Smooth muscle cell (in vitro differentiated cells): ENCODE measurements at regions not wholly inside any gene's neighbourhood (a gene's known extent, or its start where the extent isn't known, plus 50 kb on each side); places are given as distances from the start of the nearest gene placed in this dataset.

Experiments used
- DNase-seq: peaks from one replicate; lab custom pipeline; 2025; ENCODE audit not compliant: unreplicated experiment; lab: John Stamatoyannopoulos, UW
- H2AFZ ChIP-seq: fragments of 200-600 bp; sonication (generic); 2 replicates; pipeline ENCODE4 v1.6.0; 2016; ENCODE audit warnings: antibody characterized with exemption, low read depth, mild to moderate bottlenecking
- H3F3A ChIP-seq: fragments of 200-600 bp; sonication (generic); 2 replicates; pipeline ENCODE4 v1.6.0; 2017; ENCODE audit warnings: antibody characterized with exemption, low read depth
- H3K27ac ChIP-seq: fragments of 200-600 bp; sonication (generic); 2 replicates; pipeline ENCODE4 v1.5.1; 2016; ENCODE audit warnings: low read depth, mild to moderate bottlenecking
- H3K27me3 ChIP-seq: fragments of 200-600 bp; sonication (generic); 2 replicates; pipeline ENCODE4 v1.6.1; 2016; ENCODE audit warnings: low read depth, mild to moderate bottlenecking
- H3K36me3 ChIP-seq: fragments of 200-600 bp; sonication (generic); 2 replicates; pipeline ENCODE4 v1.5.1; 2016; ENCODE audit warnings: low read depth
- H3K4me1 ChIP-seq: fragments of 200-600 bp; sonication (generic); 2 replicates; pipeline ENCODE4 v1.5.1; 2016; ENCODE audit warnings: low read depth
- H3K4me2 ChIP-seq: fragments of 200-600 bp; sonication (generic); 2 replicates; pipeline ENCODE4 v1.6.0; 2016; ENCODE audit warnings: mild to moderate bottlenecking
- H3K4me3 ChIP-seq: fragments of 200-600 bp; sonication (generic); 2 replicates; pipeline ENCODE4 v1.5.1; 2016; ENCODE audit warnings: mild to moderate bottlenecking
- H3K79me2 ChIP-seq: fragments of 200-600 bp; sonication (generic); 2 replicates; pipeline ENCODE4 v1.6.0; 2016; ENCODE audit warnings: low read depth, mild to moderate bottlenecking
- H3K9ac ChIP-seq: fragments of 200-600 bp; sonication (generic); 2 replicates; pipeline ENCODE4 v1.6.0; 2016; ENCODE audit warnings: low read depth
- H3K9me3 ChIP-seq: fragments of 200-600 bp; sonication (generic); replicated peaks from 2 replicates; pipeline ENCODE4 v1.5.1; 2016; ENCODE audit warnings: low read depth
- H4K20me1 ChIP-seq: fragments of 200-600 bp; sonication (generic); 2 replicates; pipeline ENCODE4 v1.6.0; 2016; ENCODE audit warnings: low read depth
- CTCF ChIP-seq: fragments of 200-600 bp; sonication (generic); IDR thresholded peaks from 2 replicates; pipeline ENCODE4 v1.5.1; 2017; ENCODE audit warnings: borderline replicate concordance, mild to moderate bottlenecking, antibody characterized with exemption; ENCODE audit not compliant: insufficient read depth, poor library complexity, severe bottlenecking
- WGBS: methylation state at CpG from one replicate; pipeline ENCODE4 v1.1.7; 2016; ENCODE audit warnings: low lambda C conversion rate; 5-methylcytosine and 5-hydroxymethylcytosine counted together

- Histone ChIP-seq H3K36me3 (no peaks in the 10 kb centered on the region), H3F3A (no peaks in the 10 kb centered on the region), H3K9ac (no peak overlapping the region), H3K79me2 (no peaks in the 10 kb centered on the region), H3K27ac (no peak overlapping the region), H3K27me3 (no peaks in the 10 kb centered on the region), H3K4me3 (no peak overlapping the region), H2AFZ (no peak overlapping the region), H3K4me2 (no peak overlapping the region), H3K4me1 (peaks cover 26% of the 10 kb centered on the region), H3K9me3 (no peaks in the 10 kb centered on the region), H4K20me1 (no peaks in the 10 kb centered on the region)
- TF ChIP-seq CTCF = no peak
- WGBS = 56% methylated on average over 5 of the region's 6 CpGs
- no peak for DNase-seq
Measured at GRCh38 chr3:113086560-113087461, 96.0 kb downstream of the GTPBP8 start.

- WGBS = 74% methylated on average over 8 of the region's 8 CpGs
- H3K9me3 ChIP-seq = no peaks in the 10 kb centered on the region
- no peak for TF ChIP-seq CTCF
- no peak overlapping the region for H3K4me3 ChIP-seq
- DNase-seq = no peak
- H3K27me3 ChIP-seq = no peaks in the 10 kb centered on the region
- no peaks in the 10 kb centered on the region for H3K79me2 ChIP-seq
- no peaks in the 10 kb centered on the region for H3F3A ChIP-seq
- H3K9ac ChIP-seq = no peak overlapping the region
- H4K20me1 ChIP-seq = no peaks in the 10 kb centered on the region
- no peak overlapping the region for H3K27ac ChIP-seq
- H3K36me3 ChIP-seq = no peaks in the 10 kb centered on the region
- no peak overlapping the region for H3K4me2 ChIP-seq
- H2AFZ ChIP-seq = no peak overlapping the region
- peaks cover 26% of the 10 kb centered on the region for H3K4me1 ChIP-seq
Measured at GRCh38 chr3:113088616-113089015, 97.8 kb downstream of the GTPBP8 start.

- Histone ChIP-seq H3K27ac (no peak overlapping the region), H3K27me3 (no peaks in the 10 kb centered on the region), H3F3A (no peaks in the 10 kb centered on the region), H3K79me2 (no peaks in the 10 kb centered on the region), H3K9ac (no peak overlapping the region), H3K9me3 (no peaks in the 10 kb centered on the region), H3K36me3 (no peaks in the 10 kb centered on the region), H3K4me2 (no peak overlapping the region), H3K4me1 (peaks cover 30% of the 10 kb centered on the region), H3K4me3 (no peak overlapping the region), H4K20me1 (no peaks in the 10 kb centered on the region), H2AFZ (no peak overlapping the region)
- WGBS = 92% methylated on average over 1 of the region's 1 CpG
- TF ChIP-seq CTCF = no peak
- no peak for DNase-seq
Measured at GRCh38 chr3:113091417-113091816, 100.6 kb downstream of the GTPBP8 start.

- peaks cover 41% of the 10 kb centered on the region for H3K4me1 ChIP-seq
- H3K36me3 ChIP-seq = no peaks in the 10 kb centered on the region
- H2AFZ ChIP-seq = no peak overlapping the region
- H3K79me2 ChIP-seq = no peaks in the 10 kb centered on the region
- DNase-seq = no peak
- H3K9me3 ChIP-seq = no peaks in the 10 kb centered on the region
- no peaks in the 10 kb centered on the region for H3K27me3 ChIP-seq
- H4K20me1 ChIP-seq = no peaks in the 10 kb centered on the region
- H3F3A ChIP-seq = no peaks in the 10 kb centered on the region
- H3K27ac ChIP-seq = no peak overlapping the region
- no peak for TF ChIP-seq CTCF
- H3K4me3 ChIP-seq = no peak overlapping the region
- H3K9ac ChIP-seq = no peak overlapping the region
- no peak overlapping the region for H3K4me2 ChIP-seq
- WGBS = 72% methylated on average over 3 of the region's 3 CpGs
Measured at GRCh38 chr3:113092746-113093145, 102.0 kb downstream of the GTPBP8 start.
